HEK293 (cell line): ENCODE measurements at regions not wholly inside any gene's neighbourhood (a gene's known extent, or its start where the extent isn't known, plus 50 kb on each side); places are given as distances from the start of the nearest gene placed in this dataset.

Experiments
- ATF2 ChIP-seq: fragments of 450-650 bp; formaldehyde crosslinking; IDR thresholded peaks from 2 replicates; pipeline ENCODE4 v1.5.1; 2016; ENCODE audit warnings: missing biosample characterization, missing genetic modification characterization, low read depth
- CTCF ChIP-seq: fragments of 450-650 bp; formaldehyde crosslinking; IDR thresholded peaks from 2 replicates; pipeline ENCODE4 v1.5.1; 2016; ENCODE audit warnings: missing biosample characterization, missing genetic modification characterization
- PATZ1 ChIP-seq: fragments of 450-650 bp; formaldehyde crosslinking; IDR thresholded peaks from 2 replicates; pipeline ENCODE4 v1.5.1; 2016; ENCODE audit warnings: missing biosample characterization, missing genetic modification characterization
- REPIN1 ChIP-seq: fragments of 450-650 bp; formaldehyde crosslinking; IDR thresholded peaks from 2 replicates; pipeline ENCODE4 v1.5.1; 2017; ENCODE audit warnings: missing biosample characterization, missing genetic modification characterization, low read depth
- ZBTB8A ChIP-seq: fragments of 450-650 bp; formaldehyde crosslinking; IDR thresholded peaks from 2 replicates; pipeline ENCODE4 v1.5.1; 2016; ENCODE audit warnings: missing biosample characterization, missing genetic modification characterization
- ZFP37 ChIP-seq: fragments of 450-650 bp; formaldehyde crosslinking; IDR thresholded peaks from 2 replicates; pipeline ENCODE4 v1.5.1; 2016; ENCODE audit warnings: missing biosample characterization, missing genetic modification characterization
- ZNF132 ChIP-seq: fragments of 450-650 bp; formaldehyde crosslinking; IDR thresholded peaks from 2 replicates; pipeline ENCODE4 v1.5.1; 2017; ENCODE audit warnings: missing biosample characterization, missing genetic modification characterization, borderline replicate concordance
- ZNF133 ChIP-seq: fragments of 450-650 bp; formaldehyde crosslinking; IDR thresholded peaks from 2 replicates; pipeline ENCODE4 v1.5.1; 2016; ENCODE audit warnings: missing biosample characterization, missing genetic modification characterization
- ZNF18 ChIP-seq: fragments of 450-650 bp; formaldehyde crosslinking; IDR thresholded peaks from 2 replicates; pipeline ENCODE4 v1.5.1; 2016; ENCODE audit warnings: missing biosample characterization, missing genetic modification characterization
- ZNF274 ChIP-seq, 2 experiments: fragments of 200-500 bp in 1 of 2; fragments of 450-650 bp in 1 of 2; sonication (Bioruptor generic) in 1 of 2; formaldehyde crosslinking in 1 of 2; IDR thresholded peaks; 2 replicates each; pipeline versions ENCODE4 v1.5.1 to v1.6.1; 2014 to 2016; ENCODE audit warnings: borderline replicate concordance in 1 of 2, inconsistent platforms in 1 of 2, low read length in 1 of 2, missing biosample characterization in 1 of 2, missing genetic modification characterization in 1 of 2
- ZNF335 ChIP-seq: fragments of 450-650 bp; formaldehyde crosslinking; conservative IDR thresholded peaks from 2 replicates; pipeline ENCODE4 v1.5.1; 2016; ENCODE audit warnings: missing biosample characterization, missing genetic modification characterization
- ZNF426 ChIP-seq: fragments of 450-650 bp; formaldehyde crosslinking; IDR thresholded peaks from 2 replicates; pipeline ENCODE4 v1.5.1; 2017; ENCODE audit warnings: missing biosample characterization, missing genetic modification characterization, mild to moderate bottlenecking, inconsistent platforms, moderate library complexity
- ZNF701 ChIP-seq: fragments of 450-650 bp; formaldehyde crosslinking; IDR thresholded peaks from 2 replicates; pipeline ENCODE4 v1.5.1; 2016; ENCODE audit warnings: missing biosample characterization, missing genetic modification characterization

DNA sequence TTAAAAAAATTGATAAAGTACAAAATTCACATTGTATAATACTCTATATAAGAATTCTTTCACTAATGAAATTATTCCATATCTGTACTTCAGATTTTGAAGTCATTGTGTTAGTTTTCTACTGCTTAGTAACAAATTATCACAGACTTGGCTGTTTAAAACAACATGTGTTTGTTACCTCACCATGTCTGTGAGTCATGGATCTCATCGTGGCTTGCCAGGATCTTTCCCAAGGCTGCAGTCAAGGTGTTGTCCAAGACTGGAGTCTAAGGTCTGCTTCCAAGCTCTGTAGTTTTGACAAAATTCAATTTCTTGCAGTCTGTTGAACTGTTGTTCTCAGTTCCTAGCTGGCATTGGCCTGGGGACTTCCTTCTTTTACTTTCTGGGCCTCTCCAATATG, 1286.9 kb downstream of the ADGRL3 start:
- TF ChIP-seq ZNF18 (tag by site-specific recombination) (no peak), ZBTB8A (tag by site-specific recombination) (no peak), CTCF (tag by site-specific recombination) (no peak), ZNF132 (tag by site-specific recombination) (no peak), ZNF701 (tag by site-specific recombination) (no peak), ZNF133 (no peak), REPIN1 (no peak), ZNF274 (IDR thresholded peaks at IDR 0.05; ENCODE audit: low read length) (no peak), ZNF274 (tag by site-specific recombination; IDR thresholded peaks at IDR 0.05; ENCODE audit: borderline replicate concordance) (no peak), ZNF335 (tag by site-specific recombination) (no peak), ATF2 (tag by site-specific recombination) (no peak), ZNF426 (tag by site-specific recombination) (no peak), PATZ1 (tag by site-specific recombination) (no peak), ZFP37 (no peak)
